Liver (tissue), 8 donors: ENCODE measurements at regions not wholly inside any gene's neighbourhood (a gene's known extent, or its start where the extent isn't known, plus 50 kb on each side); places are given as distances from the start of the nearest gene placed in this dataset.

Experiments
- DNase-seq: peaks from one replicate; pipeline ENCODE4 v3.0.0-alpha.2; 2017; ENCODE audit warnings: low spot score
- H3K27ac ChIP-seq, 2 donors: one replicate each; pipeline ENCODE4 v1.7.0; 2013; ENCODE audit warnings: inconsistent platforms in 2 of 2, low read length in 2 of 2, control low read depth in 1 of 2, low read depth in 1 of 2, mild to moderate bottlenecking in 1 of 2
- H3K27me3 ChIP-seq, 4 donors: one replicate each; pipeline versions ENCODE4 v1.6.1 to v1.7.0; 2013; ENCODE audit warnings: low read length in 3 of 4, inconsistent platforms in 1 of 4, mild to moderate bottlenecking in 1 of 4, moderate library complexity in 1 of 4; ENCODE audit not compliant: control insufficient read depth in 4 of 4, insufficient read depth in 4 of 4
- H3K36me3 ChIP-seq, 4 donors: one replicate each; pipeline versions ENCODE4 v1.6.1 to v1.7.0; 2013; ENCODE audit warnings: low read length in 3 of 4, mild to moderate bottlenecking in 3 of 4, low read depth in 1 of 4, moderate library complexity in 1 of 4; ENCODE audit not compliant: control insufficient read depth in 4 of 4, insufficient read depth in 3 of 4
- H3K4me1 ChIP-seq, 4 donors: one replicate each; pipeline versions ENCODE4 v1.6.1 to v1.7.0; 2013; ENCODE audit warnings: low read length in 3 of 4, mild to moderate bottlenecking in 3 of 4, moderate library complexity in 1 of 4; ENCODE audit not compliant: control insufficient read depth in 4 of 4, insufficient read depth in 4 of 4
- H3K4me3 ChIP-seq, 3 donors: one replicate each; pipeline versions ENCODE4 v1.6.1 to v1.7.0; 2013; ENCODE audit warnings: low read length in 3 of 3, control low read depth in 1 of 3, low read depth in 1 of 3, mild to moderate bottlenecking in 1 of 3
- H3K9ac ChIP-seq, 2 donors: one replicate each; pipeline ENCODE4 v1.7.0; 2013; ENCODE audit warnings: low read length in 2 of 2, mild to moderate bottlenecking in 2 of 2, moderate library complexity in 2 of 2, control low read depth in 1 of 2, low read depth in 1 of 2
- H3K9me3 ChIP-seq, 4 donors: one replicate each; pipeline versions ENCODE4 v1.6.1 to v1.7.0; 2013; ENCODE audit warnings: low read length in 3 of 4; ENCODE audit not compliant: control insufficient read depth in 4 of 4
- ATF3 ChIP-seq: IDR thresholded peaks from 2 replicates; pipeline ENCODE4 v1.6.1; 2016; ENCODE audit warnings: antibody characterized with exemption
- EGR1 ChIP-seq, 2 donors: IDR thresholded peaks; 2 replicates each; pipeline ENCODE4 v1.6.1; 2016 to 2018; ENCODE audit warnings: antibody characterized with exemption in 2 of 2, low read depth in 2 of 2
- FOXA1 ChIP-seq: IDR thresholded peaks from 2 replicates; pipeline ENCODE4 v1.6.1; 2016; ENCODE audit warnings: antibody characterized with exemption
- FOXA2 ChIP-seq: IDR thresholded peaks from 2 replicates; pipeline ENCODE4 v1.6.1; 2016; ENCODE audit warnings: antibody characterized with exemption
- GABPA ChIP-seq, 2 donors: IDR thresholded peaks in 1 of 2; conservative IDR thresholded peaks in 1 of 2; 2 replicates each; pipeline ENCODE4 v1.6.1; 2016; ENCODE audit warnings: antibody characterized with exemption in 2 of 2, mild to moderate bottlenecking in 1 of 2, moderate library complexity in 1 of 2
- HNF4A ChIP-seq, 2 donors: conservative IDR thresholded peaks; 2 replicates each; pipeline ENCODE4 v1.6.1; 2016; ENCODE audit warnings: antibody characterized with exemption in 2 of 2, mild to moderate bottlenecking in 2 of 2
- HNF4G ChIP-seq: IDR thresholded peaks from 2 replicates; pipeline ENCODE4 v1.6.1; 2016; ENCODE audit warnings: antibody characterized with exemption
- JUND ChIP-seq, 2 donors: IDR thresholded peaks; 2 replicates each; pipeline ENCODE4 v1.6.1; 2016; ENCODE audit warnings: antibody characterized with exemption in 2 of 2
- NR2F2 ChIP-seq: IDR thresholded peaks from 2 replicates; pipeline ENCODE4 v1.6.1; 2016; ENCODE audit warnings: antibody characterized with exemption
- REST ChIP-seq: IDR thresholded peaks from 2 replicates; pipeline ENCODE4 v1.6.1; 2016; ENCODE audit warnings: antibody characterized with exemption, mild to moderate bottlenecking
- RXRA ChIP-seq, 2 donors: IDR thresholded peaks; 2 replicates each; pipeline ENCODE4 v1.6.1; 2017 to 2018; ENCODE audit warnings: antibody characterized with exemption in 2 of 2, mild to moderate bottlenecking in 1 of 2
- SP1 ChIP-seq: IDR thresholded peaks from 2 replicates; pipeline ENCODE4 v1.6.1; 2018; ENCODE audit warnings: antibody characterized with exemption, mild to moderate bottlenecking
- TAF1 ChIP-seq: conservative IDR thresholded peaks from 2 replicates; pipeline ENCODE4 v1.6.1; 2016; ENCODE audit warnings: antibody characterized with exemption, mild to moderate bottlenecking
- YY1 ChIP-seq: IDR thresholded peaks from 2 replicates; pipeline ENCODE4 v1.6.1; 2016; ENCODE audit warnings: antibody characterized with exemption, mild to moderate bottlenecking
- ZBTB33 ChIP-seq: IDR thresholded peaks from 2 replicates; pipeline ENCODE4 v1.6.1; 2016; ENCODE audit warnings: antibody characterized with exemption
- WGBS: extraction: QIAGEN DNeasy Blood & Tissue Kit; methylation state at CpG from one replicate; pipeline ENCODE4 v1.1.7; 2013; 5-methylcytosine and 5-hydroxymethylcytosine counted together
- TF ChIP-seq, protein P1 (sequence below): IDR thresholded peaks from 2 replicates; pipeline ENCODE4 v1.6.1; 2016; ENCODE audit warnings: antibody characterized with exemption
- TF ChIP-seq, protein P2 (sequence below): fragments of 150-350 bp; IDR thresholded peaks from 2 replicates; pipeline ENCODE4 v1.5.1; 2017; ENCODE audit warnings: improper control_type of control experiment, low read depth, low read length; ENCODE audit not compliant: missing input control
- donor health status: healthy.
- donor health status: healthy.
- donor health status: healthy.
- donor health status: healthy.
- donor health status: healthy.

- peaks cover 1 to 8% (median 2%) of the 10 kb centered on the region in 4 donors for H3K9me3 ChIP-seq
- H3K4me3 ChIP-seq: no peak overlapping the region
- no peak for DNase-seq
- WGBS: 84% methylated on average over 6 of the region's 6 CpGs
- no peaks in the 10 kb centered on the region for H3K36me3 ChIP-seq
- H3K27ac ChIP-seq: no peak overlapping the region
- no peaks in the 10 kb centered on the region for H3K4me1 ChIP-seq
- H3K27me3 ChIP-seq: no peaks in the 10 kb centered on the region
- no peak overlapping the region for H3K9ac ChIP-seq
- no peak for TF ChIP-seq REST
- TF ChIP-seq HNF4A (conservative IDR thresholded peaks at IDR 0.05): no peak
- no peak for TF ChIP-seq GABPA (IDR thresholded peaks at IDR 0.05 in 1 of 2, conservative IDR thresholded peaks at IDR 0.05 in 1 of 2)
- TF ChIP-seq SP1: no peak
- TF ChIP-seq EGR1 (IDR thresholded peaks at IDR 0.05; ENCODE audit: low read depth in 2 of 2): no peak
- no peak for TF ChIP-seq HNF4G
- TF ChIP-seq FOXA2: no peak
- TF ChIP-seq, protein P1, sequence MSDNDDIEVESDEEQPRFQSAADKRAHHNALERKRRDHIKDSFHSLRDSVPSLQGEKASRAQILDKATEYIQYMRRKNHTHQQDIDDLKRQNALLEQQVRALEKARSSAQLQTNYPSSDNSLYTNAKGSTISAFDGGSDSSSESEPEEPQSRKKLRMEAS: no peak
- no peak for TF ChIP-seq NR2F2
- no peak for TF ChIP-seq TAF1
- TF ChIP-seq JUND (IDR thresholded peaks at IDR 0.05): no peak
- TF ChIP-seq, protein P2, sequence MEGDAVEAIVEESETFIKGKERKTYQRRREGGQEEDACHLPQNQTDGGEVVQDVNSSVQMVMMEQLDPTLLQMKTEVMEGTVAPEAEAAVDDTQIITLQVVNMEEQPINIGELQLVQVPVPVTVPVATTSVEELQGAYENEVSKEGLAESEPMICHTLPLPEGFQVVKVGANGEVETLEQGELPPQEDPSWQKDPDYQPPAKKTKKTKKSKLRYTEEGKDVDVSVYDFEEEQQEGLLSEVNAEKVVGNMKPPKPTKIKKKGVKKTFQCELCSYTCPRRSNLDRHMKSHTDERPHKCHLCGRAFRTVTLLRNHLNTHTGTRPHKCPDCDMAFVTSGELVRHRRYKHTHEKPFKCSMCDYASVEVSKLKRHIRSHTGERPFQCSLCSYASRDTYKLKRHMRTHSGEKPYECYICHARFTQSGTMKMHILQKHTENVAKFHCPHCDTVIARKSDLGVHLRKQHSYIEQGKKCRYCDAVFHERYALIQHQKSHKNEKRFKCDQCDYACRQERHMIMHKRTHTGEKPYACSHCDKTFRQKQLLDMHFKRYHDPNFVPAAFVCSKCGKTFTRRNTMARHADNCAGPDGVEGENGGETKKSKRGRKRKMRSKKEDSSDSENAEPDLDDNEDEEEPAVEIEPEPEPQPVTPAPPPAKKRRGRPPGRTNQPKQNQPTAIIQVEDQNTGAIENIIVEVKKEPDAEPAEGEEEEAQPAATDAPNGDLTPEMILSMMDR: no peak
- TF ChIP-seq RXRA (IDR thresholded peaks at IDR 0.05): no peak
- TF ChIP-seq ATF3: no peak
- TF ChIP-seq YY1: no peak
- TF ChIP-seq ZBTB33: no peak
- no peak for TF ChIP-seq FOXA1
These were observed 120.3 kb downstream of the TUBA3C start for GRCh38 chr13:19061278-19061677.
